ENCODE measurements at regions not wholly inside any gene's neighbourhood (a gene's known extent, or its start where the extent isn't known, plus 50 kb on each side); places are given as distances from the start of the nearest gene placed in this dataset.

- Mint-ChIP-seq H3K27me3 (ENCODE audit: low read depth, unreplicated experiment) (peaks cover 15% of the 10 kb centered on the region), H3K4me3 (ENCODE audit: unreplicated experiment) (peak overlapping the region; percentile 77), H3K9me3 (ENCODE audit: unreplicated experiment) (peaks cover 2% of the 10 kb centered on the region), H3K4me1 (ENCODE audit: low read depth, unreplicated experiment) (no peaks in the 10 kb centered on the region), H3K27ac (ENCODE audit: unreplicated experiment) (no peak overlapping the region), H3K36me3 (ENCODE audit: low read depth, unreplicated experiment) (no peaks in the 10 kb centered on the region)
- no peaks in the 10 kb centered on the region for H3K79me2 ChIP-seq (ENCODE audit: insufficient read depth, low read length)
- FAIRE-seq (no peak), DNase-seq (ENCODE audit: low read depth) (peak; percentile 18)
- peak overlapping the region; percentile 93 for H2AFZ ChIP-seq (ENCODE audit: low read depth, low read length)
- H3K27me3 ChIP-seq (ENCODE audit: insufficient read depth, low read length), result peaks cover 15% of the 10 kb centered on the region
- H3K4me3 ChIP-seq (ENCODE audit: insufficient read depth, low read depth, low read length), result peak overlapping the region; percentile 56
- H3K27ac ChIP-seq (ENCODE audit: low read depth, low read length), result no peak overlapping the region
- H3K9me3 ChIP-seq (ENCODE audit: insufficient read depth, low read depth, low read length), result no peaks in the 10 kb centered on the region
- H4K20me1 ChIP-seq (ENCODE audit: insufficient read depth, low read length), result no peaks in the 10 kb centered on the region
- H3K4me1 ChIP-seq (ENCODE audit: insufficient read depth, low read length), result peaks cover 5% of the 10 kb centered on the region
- no peaks in the 10 kb centered on the region for H3K36me3 ChIP-seq (ENCODE audit: insufficient read depth, low read length)
- peak overlapping the region; percentile 90 for H3K4me2 ChIP-seq (ENCODE audit: low read length)
- TF ChIP-seq CTCF (IDR thresholded peaks at IDR 0.05; ENCODE audit: insufficient read depth, low read depth, low read length) (peak; percentile 29), EZH2 (IDR thresholded peaks at IDR 0.05; ENCODE audit: insufficient read depth, low read length) (no peak)
- H3K9ac ChIP-seq (ENCODE audit: low read length), result peak overlapping the region; percentile 36
These were observed 88.6 kb upstream of the TGM3 start for GRCh38 chr20:2206957-2207769.

- Histone ChIP-seq H3K27ac (ENCODE audit: low read depth, low read length) (no peak overlapping the region), H3K4me2 (ENCODE audit: low read length) (peak overlapping the region; percentile 90), H3K9ac (ENCODE audit: low read length) (peak overlapping the region; percentile 36), H3K9me3 (ENCODE audit: insufficient read depth, low read depth, low read length) (no peaks in the 10 kb centered on the region), H4K20me1 (ENCODE audit: insufficient read depth, low read length) (no peaks in the 10 kb centered on the region), H3K27me3 (ENCODE audit: insufficient read depth, low read length) (peaks cover 21% of the 10 kb centered on the region), H3K36me3 (ENCODE audit: insufficient read depth, low read length) (no peaks in the 10 kb centered on the region), H2AFZ (ENCODE audit: low read depth, low read length) (peak overlapping the region; percentile 93), H3K4me3 (ENCODE audit: insufficient read depth, low read depth, low read length) (peak overlapping the region; percentile 56), H3K4me1 (ENCODE audit: insufficient read depth, low read length) (peaks cover 5% of the 10 kb centered on the region), H3K79me2 (ENCODE audit: insufficient read depth, low read length) (no peaks in the 10 kb centered on the region)
- Mint-ChIP-seq H3K27ac (ENCODE audit: unreplicated experiment) (peak overlapping the region; percentile 15), H3K36me3 (ENCODE audit: low read depth, unreplicated experiment) (no peaks in the 10 kb centered on the region), H3K4me1 (ENCODE audit: low read depth, unreplicated experiment) (no peaks in the 10 kb centered on the region), H3K27me3 (ENCODE audit: low read depth, unreplicated experiment) (peaks cover 15% of the 10 kb centered on the region), H3K4me3 (ENCODE audit: unreplicated experiment) (peak overlapping the region; percentile 77), H3K9me3 (ENCODE audit: unreplicated experiment) (peaks cover 2% of the 10 kb centered on the region)
- FAIRE-seq (no peak), DNase-seq (ENCODE audit: low read depth) (no peak)
- TF ChIP-seq EZH2 (IDR thresholded peaks at IDR 0.05; ENCODE audit: insufficient read depth, low read length) (no peak), CTCF (IDR thresholded peaks at IDR 0.05; ENCODE audit: insufficient read depth, low read depth, low read length) (no peak)
These were observed 88.1 kb upstream of the TGM3 start for GRCh38 chr20:2207770-2208097.

- TF ChIP-seq CTCF (IDR thresholded peaks at IDR 0.05; ENCODE audit: insufficient read depth, low read depth, low read length) (no peak), EZH2 (IDR thresholded peaks at IDR 0.05; ENCODE audit: insufficient read depth, low read length) (no peak)
- FAIRE-seq, result no peak
These were observed 86.9 kb upstream of the TGM3 start for GRCh38 chr20:2208897-2209296.

More at GRCh38 chr20:2208897-2209296, 86.9 kb upstream of the TGM3 start:
- no peaks in the 10 kb centered on the region for H3K79me2 ChIP-seq (ENCODE audit: insufficient read depth, low read length)
- DNase-seq (ENCODE audit: low read depth), result no peak
- peaks cover 5% of the 10 kb centered on the region for H3K4me1 ChIP-seq (ENCODE audit: insufficient read depth, low read length)
- H3K9me3 ChIP-seq (ENCODE audit: insufficient read depth, low read depth, low read length), result no peaks in the 10 kb centered on the region
- H3K36me3 ChIP-seq (ENCODE audit: insufficient read depth, low read length), result no peaks in the 10 kb centered on the region
- no peaks in the 10 kb centered on the region for H3K36me3 Mint-ChIP-seq (ENCODE audit: low read depth, unreplicated experiment)
- H3K27me3 Mint-ChIP-seq (ENCODE audit: low read depth, unreplicated experiment), result peaks cover 15% of the 10 kb centered on the region
- no peaks in the 10 kb centered on the region for H4K20me1 ChIP-seq (ENCODE audit: insufficient read depth, low read length)
- H3K27ac ChIP-seq (ENCODE audit: low read depth, low read length), result no peak overlapping the region
- no peaks in the 10 kb centered on the region for H3K4me1 Mint-ChIP-seq (ENCODE audit: low read depth, unreplicated experiment)
- no peak overlapping the region for H3K4me3 ChIP-seq (ENCODE audit: insufficient read depth, low read depth, low read length)
- peaks cover 23% of the 10 kb centered on the region for H3K27me3 ChIP-seq (ENCODE audit: insufficient read depth, low read length)
- no peak overlapping the region for H3K4me3 Mint-ChIP-seq (ENCODE audit: unreplicated experiment)
- H3K9me3 Mint-ChIP-seq (ENCODE audit: unreplicated experiment), result peaks cover 2% of the 10 kb centered on the region
- no peak overlapping the region for H3K27ac Mint-ChIP-seq (ENCODE audit: unreplicated experiment)
- no peak overlapping the region for H2AFZ ChIP-seq (ENCODE audit: low read depth, low read length)
- no peak overlapping the region for H3K4me2 ChIP-seq (ENCODE audit: low read length)
- no peak overlapping the region for H3K9ac ChIP-seq (ENCODE audit: low read length)

Data from astrocyte (in vitro differentiated cells and primary cell).